NB4 (cell line): ENCODE measurements at regions not wholly inside any gene's neighbourhood (a gene's known extent, or its start where the extent isn't known, plus 50 kb on each side); places are given as distances from the start of the nearest gene placed in this dataset.
"Not testable (repeated sequence)": the region's sequence is repeated elsewhere in the genome, so short reads cannot be mapped to it uniquely, and the experiment has no call there.

Experiments used
- DNase-seq: peaks from one replicate; pipeline ENCODE4 v3.0.0; 2010; ENCODE audit warnings: low read depth
- H3K4me3 ChIP-seq: one replicate; pipeline ENCODE4 v1.5.1; 2011; ENCODE audit warnings: mild to moderate bottlenecking, low read depth, low read length, moderate library complexity
- MYC ChIP-seq: IDR thresholded peaks from 2 replicates; pipeline ENCODE4 v1.6.1; 2011; ENCODE audit warnings: low read depth, low read length
- POLR2A ChIP-seq: IDR thresholded peaks from 2 replicates; pipeline ENCODE4 v1.6.1; 2011; ENCODE audit warnings: mild to moderate bottlenecking; ENCODE audit not compliant: insufficient read length; ENCODE audit errors: extremely low read depth
- TF ChIP-seq, protein P1 (sequence below): IDR thresholded peaks from 2 replicates; pipeline ENCODE4 v1.6.1; 2011; ENCODE audit warnings: low read depth, low read length
- TF ChIP-seq, protein P2 (sequence below): IDR thresholded peaks from one replicate; pipeline ENCODE4 v1.5.1; 2012; ENCODE audit warnings: low read depth, low read length

DNA sequence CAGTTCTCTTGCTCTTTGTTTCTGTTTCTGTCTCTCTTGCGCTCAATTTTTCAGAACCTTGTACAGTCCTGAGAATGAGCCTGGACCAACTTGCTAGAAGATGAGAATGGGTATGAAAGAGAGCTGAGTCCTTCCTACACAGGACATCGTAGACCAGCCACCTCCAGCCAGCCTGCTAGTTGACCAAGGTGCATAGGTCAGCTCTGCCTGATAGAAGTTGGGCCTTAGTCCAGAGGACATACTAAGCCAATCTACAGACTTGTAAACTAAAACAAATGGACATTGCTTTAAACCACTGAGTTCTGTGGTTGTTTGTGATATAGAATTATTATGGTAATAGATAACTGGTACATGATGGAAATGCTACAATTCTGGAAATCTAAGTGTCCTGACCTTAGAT, 236.4 kb upstream of the ZFP64 start:
- no peak overlapping the region for H3K4me3 ChIP-seq
- no peak for DNase-seq
- TF ChIP-seq, protein P1, sequence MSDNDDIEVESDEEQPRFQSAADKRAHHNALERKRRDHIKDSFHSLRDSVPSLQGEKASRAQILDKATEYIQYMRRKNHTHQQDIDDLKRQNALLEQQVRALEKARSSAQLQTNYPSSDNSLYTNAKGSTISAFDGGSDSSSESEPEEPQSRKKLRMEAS: no peak
- TF ChIP-seq POLR2A: no peak
- no peak for TF ChIP-seq MYC
- TF ChIP-seq, protein P2, sequence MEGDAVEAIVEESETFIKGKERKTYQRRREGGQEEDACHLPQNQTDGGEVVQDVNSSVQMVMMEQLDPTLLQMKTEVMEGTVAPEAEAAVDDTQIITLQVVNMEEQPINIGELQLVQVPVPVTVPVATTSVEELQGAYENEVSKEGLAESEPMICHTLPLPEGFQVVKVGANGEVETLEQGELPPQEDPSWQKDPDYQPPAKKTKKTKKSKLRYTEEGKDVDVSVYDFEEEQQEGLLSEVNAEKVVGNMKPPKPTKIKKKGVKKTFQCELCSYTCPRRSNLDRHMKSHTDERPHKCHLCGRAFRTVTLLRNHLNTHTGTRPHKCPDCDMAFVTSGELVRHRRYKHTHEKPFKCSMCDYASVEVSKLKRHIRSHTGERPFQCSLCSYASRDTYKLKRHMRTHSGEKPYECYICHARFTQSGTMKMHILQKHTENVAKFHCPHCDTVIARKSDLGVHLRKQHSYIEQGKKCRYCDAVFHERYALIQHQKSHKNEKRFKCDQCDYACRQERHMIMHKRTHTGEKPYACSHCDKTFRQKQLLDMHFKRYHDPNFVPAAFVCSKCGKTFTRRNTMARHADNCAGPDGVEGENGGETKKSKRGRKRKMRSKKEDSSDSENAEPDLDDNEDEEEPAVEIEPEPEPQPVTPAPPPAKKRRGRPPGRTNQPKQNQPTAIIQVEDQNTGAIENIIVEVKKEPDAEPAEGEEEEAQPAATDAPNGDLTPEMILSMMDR: no peak

DNA sequence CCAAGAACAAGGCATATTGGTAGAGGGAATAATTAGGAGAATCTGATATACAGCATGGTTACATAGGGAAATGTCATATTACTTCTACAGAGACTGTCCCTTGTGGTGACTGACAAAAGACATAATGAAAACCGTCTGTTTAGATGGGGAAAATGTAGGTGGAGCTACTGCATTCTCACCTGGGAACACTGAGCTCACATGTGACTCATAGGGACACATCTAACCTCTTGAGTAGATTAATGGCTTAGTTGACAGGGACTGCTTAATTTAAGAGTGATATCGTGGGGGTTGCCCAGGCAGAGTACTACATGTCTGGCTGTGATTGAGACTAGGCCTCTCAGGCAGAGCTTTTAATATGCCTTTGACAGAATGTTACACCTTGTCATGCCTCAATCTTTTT, 235.3 kb upstream of the ZFP64 start:
- TF ChIP-seq POLR2A (no peak), MYC (no peak)
- TF ChIP-seq, protein P2: no peak
- TF ChIP-seq, protein P1: no peak
- DNase-seq: no peak

DNA sequence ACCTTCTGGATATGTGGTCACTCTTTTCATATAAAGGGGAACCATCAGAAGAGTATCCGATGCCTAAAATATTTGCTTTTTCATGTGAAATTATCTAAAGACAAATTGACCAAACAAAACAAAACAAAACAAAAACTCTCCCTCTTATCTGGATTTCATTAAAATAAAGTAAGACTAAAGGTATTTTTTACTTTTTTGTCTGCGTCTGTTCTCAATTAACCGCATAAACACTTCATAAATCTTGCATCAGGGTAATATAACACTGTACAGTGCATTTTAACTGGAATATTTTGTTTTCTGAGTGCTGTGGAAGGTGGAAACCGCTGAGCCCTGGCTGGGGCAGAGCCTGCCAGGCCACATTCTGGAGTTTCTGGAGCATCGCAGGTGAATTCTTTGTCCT, 234.1 kb upstream of the ZFP64 start:
- DNase-seq: no peak
- H3K4me3 ChIP-seq: no peak overlapping the region
- TF ChIP-seq, protein P2: no peak
- TF ChIP-seq POLR2A (no peak), MYC (no peak)
- TF ChIP-seq, protein P1: no peak

More for the DNA sequence above, 235.3 kb upstream of the ZFP64 start:
- no peak overlapping the region for H3K4me3 ChIP-seq

DNA sequence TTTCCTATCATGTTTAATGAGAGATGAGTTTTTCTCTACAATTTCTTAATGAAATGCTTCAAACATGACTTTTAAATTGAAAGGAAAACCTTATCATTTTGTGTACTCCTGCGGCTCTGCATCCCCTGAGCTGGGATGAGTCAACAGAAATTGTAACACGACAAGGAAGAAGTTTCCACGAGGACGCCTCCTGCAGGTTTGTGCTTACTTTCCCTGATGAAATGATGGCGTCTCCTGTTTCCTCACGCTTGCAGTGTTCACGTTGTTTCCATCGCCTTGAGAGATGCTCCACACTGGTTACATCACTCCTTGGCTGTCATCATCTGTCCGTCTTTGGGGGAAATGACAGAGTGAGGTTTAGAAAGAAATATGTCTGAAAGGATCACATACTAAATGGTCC, 233.7 kb upstream of the ZFP64 start:
- TF ChIP-seq, protein P1: no peak
- TF ChIP-seq, protein P2: no peak
- TF ChIP-seq MYC (no peak), POLR2A (no peak)
- H3K4me3 ChIP-seq: no peak overlapping the region
- DNase-seq: no peak

DNA sequence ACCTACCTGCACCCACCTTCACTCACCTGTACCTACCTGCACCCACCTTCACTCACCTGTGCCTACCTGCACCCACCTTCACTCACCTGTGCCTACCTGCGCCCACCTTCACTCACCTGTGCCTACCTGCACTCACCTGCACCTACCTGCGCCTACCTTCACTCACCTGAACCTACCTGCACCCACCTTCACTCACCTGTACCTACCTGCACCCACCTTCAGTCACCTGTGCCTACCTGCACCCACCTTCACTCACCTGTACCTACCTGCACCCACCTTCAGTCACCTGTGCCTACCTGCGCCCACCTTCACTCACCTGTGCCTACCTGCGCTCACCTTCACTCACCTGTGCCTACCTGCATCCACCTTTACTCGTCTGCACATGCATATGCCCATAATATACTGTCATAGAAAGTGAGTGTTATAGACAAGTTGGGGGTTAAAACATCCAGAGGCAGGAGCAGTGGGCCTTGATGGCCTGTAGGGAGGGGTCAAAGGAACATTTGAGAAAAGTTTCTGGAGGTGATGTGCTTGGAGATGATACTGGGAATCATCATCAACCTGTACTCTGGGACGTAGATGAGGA, 232.9 kb upstream of the ZFP64 start:
- DNase-seq: peak; percentile 4
- not testable (repeated sequence) for H3K4me3 ChIP-seq

DNA sequence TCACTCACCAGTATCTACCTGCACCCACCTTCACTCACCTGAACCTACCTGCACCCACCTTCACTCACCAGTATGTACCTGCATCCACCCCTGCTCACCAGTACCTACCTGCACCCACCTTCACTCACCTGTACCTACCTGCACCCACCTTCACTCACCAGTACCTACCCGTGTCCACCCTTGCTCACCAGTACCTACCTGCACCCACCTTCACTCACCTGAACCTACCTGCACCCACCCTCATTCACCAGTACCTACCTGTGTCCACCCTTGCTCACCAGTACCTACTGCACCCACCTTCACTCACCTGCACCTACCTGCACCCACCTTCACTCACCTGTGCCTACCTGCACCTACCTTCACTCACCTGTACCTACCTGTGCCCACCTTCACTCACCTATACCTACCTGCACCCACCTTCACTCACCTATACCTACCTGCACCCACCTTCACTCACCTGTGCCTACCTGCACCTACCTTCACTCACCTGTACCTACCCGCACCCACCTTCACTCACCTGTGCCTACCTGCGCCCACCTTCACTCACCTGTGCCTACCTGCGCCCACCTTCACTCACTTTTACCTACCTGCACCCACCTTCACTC, 232.1 kb upstream of the ZFP64 start:
- peak; percentile 1 for DNase-seq
- H3K4me3 ChIP-seq: not testable (repeated sequence)

DNA sequence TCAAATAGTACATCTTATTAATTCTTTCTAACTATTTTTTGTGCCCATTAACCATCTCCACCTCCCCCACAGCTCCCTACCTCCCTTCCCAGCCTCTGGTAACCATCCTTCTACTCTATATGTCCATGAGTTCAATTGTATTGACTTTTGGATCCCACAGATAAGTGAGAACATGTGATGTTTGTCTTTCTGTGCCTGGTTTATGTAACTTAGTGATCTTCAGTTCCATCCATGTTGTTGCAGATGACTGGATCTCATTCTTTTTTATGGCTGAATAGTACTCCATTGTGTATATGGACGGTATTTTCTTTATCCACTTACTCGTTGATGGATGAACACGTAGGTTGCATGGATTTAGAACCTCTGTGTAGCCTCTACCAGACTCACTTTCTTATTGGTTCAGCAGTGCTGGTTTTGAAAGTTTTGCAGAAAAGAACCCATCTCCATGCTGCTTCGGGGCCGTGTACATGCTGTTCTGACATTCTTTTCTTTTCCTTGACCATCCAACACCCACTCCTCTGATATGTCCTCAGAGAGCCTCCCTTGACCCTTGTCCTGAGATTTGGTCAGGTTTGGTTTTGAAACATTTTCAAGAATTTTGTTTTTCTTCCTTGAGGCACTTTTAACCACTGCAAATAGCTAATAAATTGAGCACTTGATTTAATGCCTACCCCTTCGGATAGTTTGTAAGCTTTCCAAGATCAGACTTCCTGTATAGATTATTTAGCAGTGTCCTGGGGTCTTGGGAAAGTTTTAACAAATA, 231.2 kb upstream of the ZFP64 start:
- TF ChIP-seq, protein P1: no peak
- TF ChIP-seq POLR2A (no peak), MYC (no peak)
- TF ChIP-seq, protein P2: no peak
- no peak for DNase-seq
- no peak overlapping the region for H3K4me3 ChIP-seq
